ENCODE measurements at regions not wholly inside any gene's neighbourhood (a gene's known extent, or its start where the extent isn't known, plus 50 kb on each side); places are given as distances from the start of the nearest gene placed in this dataset.

DNA sequence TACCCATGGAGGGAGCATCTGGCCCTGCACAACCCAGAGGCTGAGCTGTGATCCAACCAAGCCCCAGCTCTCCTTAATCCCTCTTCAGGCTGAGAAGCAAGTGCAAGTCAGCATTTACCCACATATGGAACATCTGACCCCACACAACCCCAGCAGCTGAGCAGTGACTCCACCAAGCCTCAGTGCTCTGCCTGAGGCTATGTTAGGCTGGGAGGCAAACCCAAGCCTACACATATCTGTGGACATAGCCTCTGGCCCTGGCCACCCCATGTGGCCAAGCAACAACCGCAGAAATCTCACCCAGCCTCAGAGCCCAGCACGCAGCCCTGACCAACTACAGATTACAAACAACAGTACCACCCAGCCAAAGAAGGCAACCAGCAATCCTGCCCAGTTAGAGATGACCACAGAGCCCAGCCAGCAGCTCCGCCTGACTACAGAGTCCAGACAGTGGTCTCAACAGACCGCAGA, 142.8 kb downstream of the NUAK1 start:
- Histone ChIP-seq H3K4me2 (ENCODE audit: low read depth, low read length, poor library complexity, severe bottlenecking) (no peak overlapping the region), H3K9me3 (ENCODE audit: low read length) (no peaks in the 10 kb centered on the region), H2AFZ (ENCODE audit: low read length) (no peak overlapping the region), H3K27me3 (ENCODE audit: low read length) (no peaks in the 10 kb centered on the region), H3K9me2 (replicated peaks; ENCODE audit: insufficient read depth, low read length) (no peaks in the 10 kb centered on the region), H3K79me2 (ENCODE audit: low read length) (no peaks in the 10 kb centered on the region), H3K4me1 (ENCODE audit: low read length) (no peaks in the 10 kb centered on the region), H3K27ac (ENCODE audit: low read length) (no peak overlapping the region), H3K4me3 (ENCODE audit: low read length) (no peak overlapping the region), H4K20me1 (ENCODE audit: insufficient read depth, low read depth, low read length) (no peaks in the 10 kb centered on the region), H3K36me3 (ENCODE audit: insufficient read depth, low read length) (no peaks in the 10 kb centered on the region), H3K9ac (ENCODE audit: low read length) (no peak overlapping the region)
- DNase-seq: no peak

DNA sequence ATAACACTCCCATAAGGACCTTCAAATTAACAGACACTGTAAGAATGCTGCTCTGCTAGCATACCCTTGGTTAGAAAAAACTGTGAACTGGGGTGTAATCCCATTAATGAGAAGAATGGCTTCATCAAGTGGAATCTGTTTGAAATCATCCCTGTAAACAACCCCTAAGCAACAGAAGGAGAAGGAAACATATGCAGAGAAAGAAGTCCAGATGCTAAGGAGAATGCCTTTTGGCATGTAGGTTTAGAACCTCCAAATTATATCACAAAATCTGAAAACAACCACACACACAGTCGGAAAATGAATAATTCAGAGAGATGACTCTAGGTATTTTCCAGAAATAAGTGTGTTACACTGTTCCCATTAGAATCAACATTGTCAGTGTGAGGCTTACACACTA, 140.2 kb downstream of the NUAK1 start:
- Histone ChIP-seq H3K36me3 (ENCODE audit: insufficient read depth, low read length) (no peaks in the 10 kb centered on the region), H3K4me2 (ENCODE audit: low read depth, low read length, poor library complexity, severe bottlenecking) (no peak overlapping the region), H3K4me3 (ENCODE audit: low read length) (no peak overlapping the region), H4K20me1 (ENCODE audit: insufficient read depth, low read depth, low read length) (no peaks in the 10 kb centered on the region), H3K27me3 (ENCODE audit: low read length) (no peaks in the 10 kb centered on the region), H3K79me2 (ENCODE audit: low read length) (no peaks in the 10 kb centered on the region), H3K4me1 (ENCODE audit: low read length) (no peaks in the 10 kb centered on the region), H3K9me2 (replicated peaks; ENCODE audit: insufficient read depth, low read length) (no peaks in the 10 kb centered on the region), H3K9ac (ENCODE audit: low read length) (no peak overlapping the region), H2AFZ (ENCODE audit: low read length) (no peak overlapping the region), H3K27ac (ENCODE audit: low read length) (no peak overlapping the region), H3K9me3 (ENCODE audit: low read length) (no peaks in the 10 kb centered on the region)
- DNase-seq: no peak

DNA sequence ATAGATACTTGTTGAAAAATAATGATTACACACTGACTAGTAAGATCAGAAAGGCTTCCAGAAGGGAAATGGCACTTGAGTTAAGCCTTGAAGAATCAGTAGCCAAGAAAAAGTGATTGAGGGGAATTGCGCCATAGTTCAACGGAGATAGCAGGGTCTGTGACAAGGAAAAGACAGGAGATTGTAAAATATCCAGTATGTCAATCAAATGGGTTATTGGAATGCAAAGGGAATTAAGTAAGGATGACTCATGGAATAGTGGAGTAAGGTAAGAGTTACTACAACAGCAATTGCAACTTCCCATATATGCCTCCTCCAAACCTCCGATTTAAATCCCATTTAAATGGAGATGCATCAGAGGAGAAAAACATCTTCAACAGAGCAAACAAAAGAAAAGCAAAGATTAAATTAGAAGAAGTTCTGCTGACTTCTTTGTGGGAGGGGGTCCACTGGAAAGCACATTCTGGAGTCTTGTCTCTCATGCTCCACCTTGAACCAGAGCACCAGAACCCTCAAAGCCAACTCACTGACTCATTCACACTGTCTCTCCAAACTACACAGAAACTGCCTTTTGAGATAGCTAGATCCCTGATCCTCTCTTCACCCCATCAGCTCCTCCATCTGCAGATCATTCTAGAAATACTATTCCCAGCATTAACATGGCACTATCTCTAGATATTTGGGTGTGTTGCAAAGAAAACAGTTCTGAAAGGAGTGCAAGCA, 138.2 kb downstream of the NUAK1 start:
- Histone ChIP-seq H3K4me3 (ENCODE audit: low read length) (no peak overlapping the region), H3K9me2 (replicated peaks; ENCODE audit: insufficient read depth, low read length) (no peaks in the 10 kb centered on the region), H4K20me1 (ENCODE audit: insufficient read depth, low read depth, low read length) (no peaks in the 10 kb centered on the region), H3K27ac (ENCODE audit: low read length) (no peak overlapping the region), H3K4me1 (ENCODE audit: low read length) (no peaks in the 10 kb centered on the region), H3K79me2 (ENCODE audit: low read length) (no peaks in the 10 kb centered on the region), H3K27me3 (ENCODE audit: low read length) (no peaks in the 10 kb centered on the region), H3K9me3 (ENCODE audit: low read length) (no peaks in the 10 kb centered on the region), H2AFZ (ENCODE audit: low read length) (no peak overlapping the region), H3K9ac (ENCODE audit: low read length) (no peak overlapping the region), H3K4me2 (ENCODE audit: low read depth, low read length, poor library complexity, severe bottlenecking) (no peak overlapping the region), H3K36me3 (ENCODE audit: insufficient read depth, low read length) (no peaks in the 10 kb centered on the region)
- no peak for DNase-seq

DNA sequence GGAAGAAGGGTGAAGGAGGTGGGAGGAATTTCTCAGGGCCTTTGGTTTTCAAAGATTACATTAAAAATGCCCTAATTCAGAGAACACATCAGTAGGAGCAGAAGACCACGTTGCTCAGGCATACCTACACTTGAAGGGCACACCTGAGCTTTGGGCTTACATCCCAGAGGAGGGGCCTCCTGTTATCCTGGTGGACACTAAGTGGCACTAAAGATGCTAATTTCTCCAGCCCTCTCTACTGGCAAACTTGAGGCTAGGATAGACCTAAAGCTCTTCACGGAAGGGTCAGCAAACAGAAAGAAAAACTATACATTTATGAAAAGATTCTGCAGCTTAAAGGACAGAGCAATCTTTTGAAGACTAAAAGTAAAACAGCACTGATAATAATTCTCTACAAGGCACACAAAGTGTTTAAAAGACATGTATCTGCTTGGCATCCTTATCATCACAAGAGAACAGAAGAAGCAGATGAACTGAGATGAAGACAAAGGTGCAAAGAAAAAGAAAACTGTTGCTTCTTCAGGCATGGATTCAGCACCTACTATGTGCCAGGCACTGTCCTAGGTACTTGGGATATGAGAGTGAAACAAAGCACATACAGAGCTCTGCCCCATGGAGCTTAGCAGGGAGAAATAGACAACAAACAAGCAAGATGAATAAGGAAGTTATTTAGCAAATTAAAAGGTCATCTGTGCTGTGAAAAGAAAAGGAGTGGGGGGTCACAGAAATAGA, 137.5 kb downstream of the NUAK1 start:
- no peaks in the 10 kb centered on the region for H3K27me3 ChIP-seq (ENCODE audit: low read length)
- no peak overlapping the region for H3K9ac ChIP-seq (ENCODE audit: low read length)
- DNase-seq: no peak
- H3K36me3 ChIP-seq (ENCODE audit: insufficient read depth, low read length): no peaks in the 10 kb centered on the region
- H4K20me1 ChIP-seq (ENCODE audit: insufficient read depth, low read depth, low read length): no peaks in the 10 kb centered on the region
- H3K79me2 ChIP-seq (ENCODE audit: low read length): no peaks in the 10 kb centered on the region
- no peak overlapping the region for H2AFZ ChIP-seq (ENCODE audit: low read length)
- no peaks in the 10 kb centered on the region for H3K9me2 ChIP-seq (replicated peaks; ENCODE audit: insufficient read depth, low read length)
- H3K4me3 ChIP-seq (ENCODE audit: low read length): no peak overlapping the region
- no peak overlapping the region for H3K4me2 ChIP-seq (ENCODE audit: low read depth, low read length, poor library complexity, severe bottlenecking)
- H3K4me1 ChIP-seq (ENCODE audit: low read length): no peaks in the 10 kb centered on the region
- H3K27ac ChIP-seq (ENCODE audit: low read length): no peak overlapping the region
- no peaks in the 10 kb centered on the region for H3K9me3 ChIP-seq (ENCODE audit: low read length)

GRCh38 chr12:106001837-106002218, 136.9 kb downstream of the NUAK1 start:
- Histone ChIP-seq H3K4me2 (ENCODE audit: low read depth, low read length, poor library complexity, severe bottlenecking) (no peak overlapping the region), H3K27ac (ENCODE audit: low read length) (no peak overlapping the region), H3K36me3 (ENCODE audit: insufficient read depth, low read length) (no peaks in the 10 kb centered on the region), H3K4me3 (ENCODE audit: low read length) (no peak overlapping the region), H3K9me2 (replicated peaks; ENCODE audit: insufficient read depth, low read length) (no peaks in the 10 kb centered on the region), H3K4me1 (ENCODE audit: low read length) (no peaks in the 10 kb centered on the region), H3K27me3 (ENCODE audit: low read length) (no peaks in the 10 kb centered on the region), H2AFZ (ENCODE audit: low read length) (no peak overlapping the region), H4K20me1 (ENCODE audit: insufficient read depth, low read depth, low read length) (no peaks in the 10 kb centered on the region), H3K9ac (ENCODE audit: low read length) (no peak overlapping the region), H3K9me3 (ENCODE audit: low read length) (no peaks in the 10 kb centered on the region), H3K79me2 (ENCODE audit: low read length) (no peaks in the 10 kb centered on the region)
- no peak for DNase-seq

GRCh38 chr12:106003297-106003696, 135.5 kb downstream of the NUAK1 start:
- Histone ChIP-seq H3K36me3 (ENCODE audit: insufficient read depth, low read length) (no peaks in the 10 kb centered on the region), H2AFZ (ENCODE audit: low read length) (no peak overlapping the region), H3K4me2 (ENCODE audit: low read depth, low read length, poor library complexity, severe bottlenecking) (no peak overlapping the region), H3K27me3 (ENCODE audit: low read length) (no peaks in the 10 kb centered on the region), H4K20me1 (ENCODE audit: insufficient read depth, low read depth, low read length) (no peaks in the 10 kb centered on the region), H3K4me3 (ENCODE audit: low read length) (no peak overlapping the region), H3K4me1 (ENCODE audit: low read length) (no peaks in the 10 kb centered on the region), H3K9me2 (replicated peaks; ENCODE audit: insufficient read depth, low read length) (no peaks in the 10 kb centered on the region), H3K9ac (ENCODE audit: low read length) (no peak overlapping the region), H3K9me3 (ENCODE audit: low read length) (no peaks in the 10 kb centered on the region), H3K79me2 (ENCODE audit: low read length) (no peaks in the 10 kb centered on the region), H3K27ac (ENCODE audit: low read length) (no peak overlapping the region)
- no peak for DNase-seq

DNA sequence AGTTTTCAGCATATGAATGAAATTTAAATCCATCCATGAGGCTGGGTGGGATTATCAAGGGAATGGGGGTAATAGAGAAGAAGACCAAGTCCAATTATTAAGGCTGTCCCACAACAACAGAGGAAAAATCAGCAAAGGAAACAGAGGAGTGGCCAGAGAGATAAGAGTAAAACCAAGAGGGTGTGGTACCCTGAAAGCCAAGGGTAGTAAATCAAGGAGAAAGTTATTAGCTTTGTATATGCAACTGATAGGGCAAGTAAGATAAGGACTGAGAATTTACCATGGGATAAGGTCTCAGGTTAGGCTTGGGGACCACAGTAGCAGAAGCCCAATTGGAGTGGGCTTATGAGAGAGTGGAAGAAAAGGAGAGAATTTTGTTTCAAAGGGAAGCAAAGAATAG, 134.5 kb downstream of the NUAK1 start:
- Histone ChIP-seq H2AFZ (ENCODE audit: low read length) (no peak overlapping the region), H3K9me2 (replicated peaks; ENCODE audit: insufficient read depth, low read length) (no peaks in the 10 kb centered on the region), H3K27ac (ENCODE audit: low read length) (no peak overlapping the region), H3K9ac (ENCODE audit: low read length) (no peak overlapping the region), H4K20me1 (ENCODE audit: insufficient read depth, low read depth, low read length) (no peaks in the 10 kb centered on the region), H3K79me2 (ENCODE audit: low read length) (no peaks in the 10 kb centered on the region), H3K4me1 (ENCODE audit: low read length) (no peaks in the 10 kb centered on the region), H3K9me3 (ENCODE audit: low read length) (no peaks in the 10 kb centered on the region), H3K36me3 (ENCODE audit: insufficient read depth, low read length) (no peaks in the 10 kb centered on the region), H3K4me2 (ENCODE audit: low read depth, low read length, poor library complexity, severe bottlenecking) (no peak overlapping the region), H3K4me3 (ENCODE audit: low read length) (no peak overlapping the region), H3K27me3 (ENCODE audit: low read length) (no peaks in the 10 kb centered on the region)
- DNase-seq: no peak

DNA sequence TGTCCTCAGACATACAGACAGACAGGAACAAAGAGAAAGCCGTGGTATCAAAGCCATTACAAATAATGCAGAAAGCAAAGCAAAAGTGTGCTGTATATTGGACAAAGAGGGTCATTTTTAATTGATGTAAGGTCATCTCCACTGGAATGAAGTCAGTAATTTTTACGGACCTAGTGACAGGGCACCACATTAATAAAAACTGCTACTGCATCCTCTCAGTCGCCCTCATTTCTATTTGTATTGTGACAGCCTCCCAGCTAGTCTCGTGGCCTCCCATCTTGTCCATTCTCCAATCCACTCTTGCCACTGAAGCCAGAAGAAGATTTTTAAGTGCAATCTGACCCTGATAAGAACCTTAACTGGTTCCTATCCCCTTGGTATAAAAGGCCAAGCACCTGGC, 132.4 kb downstream of the NUAK1 start:
- Histone ChIP-seq H3K9me3 (ENCODE audit: low read length) (no peaks in the 10 kb centered on the region), H3K27ac (ENCODE audit: low read length) (no peak overlapping the region), H3K4me3 (ENCODE audit: low read length) (no peak overlapping the region), H3K79me2 (ENCODE audit: low read length) (no peaks in the 10 kb centered on the region), H2AFZ (ENCODE audit: low read length) (no peak overlapping the region), H3K36me3 (ENCODE audit: insufficient read depth, low read length) (no peaks in the 10 kb centered on the region), H4K20me1 (ENCODE audit: insufficient read depth, low read depth, low read length) (no peaks in the 10 kb centered on the region), H3K9ac (ENCODE audit: low read length) (no peak overlapping the region), H3K27me3 (ENCODE audit: low read length) (no peaks in the 10 kb centered on the region), H3K9me2 (replicated peaks; ENCODE audit: insufficient read depth, low read length) (no peaks in the 10 kb centered on the region), H3K4me1 (ENCODE audit: low read length) (no peaks in the 10 kb centered on the region), H3K4me2 (ENCODE audit: low read depth, low read length, poor library complexity, severe bottlenecking) (no peak overlapping the region)
- no peak for DNase-seq

Data from Karpas-422 (cell line).